ENCODE measurements at regions not wholly inside any gene's neighbourhood (a gene's known extent, or its start where the extent isn't known, plus 50 kb on each side); places are given as distances from the start of the nearest gene placed in this dataset.

DNA sequence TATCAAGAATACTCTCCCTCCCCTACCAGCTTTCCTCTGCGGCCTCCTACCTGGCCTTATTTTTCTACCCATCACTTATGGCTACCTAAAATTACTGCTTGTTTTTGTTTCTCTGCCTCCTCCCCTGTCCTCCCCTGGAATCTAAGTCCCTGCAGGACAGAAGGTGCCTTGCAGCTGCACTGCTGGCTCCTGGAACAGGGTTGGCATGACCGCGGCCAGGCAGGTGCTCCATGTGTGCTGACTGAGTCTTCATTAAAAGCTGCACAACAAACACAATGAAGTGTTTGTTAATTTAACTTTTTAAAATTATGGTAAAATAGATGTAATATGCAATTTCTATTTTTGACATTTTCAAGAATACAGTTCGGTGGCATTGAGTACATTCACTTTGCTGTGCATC, 171.9 kb upstream of the FHL2 start:
- DNase-seq (ENCODE audit: low read depth in 2 of 2), result no peak

DNA sequence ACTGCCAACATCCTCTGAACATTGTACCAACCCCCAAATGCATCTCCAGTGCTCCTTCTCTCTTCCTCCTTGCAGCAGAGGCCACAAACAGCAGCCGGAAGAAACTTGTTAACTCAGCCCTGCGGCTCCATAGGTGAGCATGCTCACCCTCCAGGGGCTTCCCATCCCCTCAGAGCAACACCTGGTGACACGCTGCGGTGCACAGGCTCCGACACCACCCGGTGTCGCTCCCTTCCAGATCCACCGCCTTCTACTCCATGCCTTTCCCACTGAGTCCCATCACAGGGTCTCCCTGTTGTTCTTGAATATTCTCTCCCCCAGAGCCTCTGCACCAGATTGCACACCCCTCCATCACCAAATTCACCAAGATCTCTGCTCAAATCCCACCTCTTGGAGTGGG, 171.5 kb upstream of the FHL2 start:
- DNase-seq (ENCODE audit: low read depth in 2 of 2), result no peak

DNA sequence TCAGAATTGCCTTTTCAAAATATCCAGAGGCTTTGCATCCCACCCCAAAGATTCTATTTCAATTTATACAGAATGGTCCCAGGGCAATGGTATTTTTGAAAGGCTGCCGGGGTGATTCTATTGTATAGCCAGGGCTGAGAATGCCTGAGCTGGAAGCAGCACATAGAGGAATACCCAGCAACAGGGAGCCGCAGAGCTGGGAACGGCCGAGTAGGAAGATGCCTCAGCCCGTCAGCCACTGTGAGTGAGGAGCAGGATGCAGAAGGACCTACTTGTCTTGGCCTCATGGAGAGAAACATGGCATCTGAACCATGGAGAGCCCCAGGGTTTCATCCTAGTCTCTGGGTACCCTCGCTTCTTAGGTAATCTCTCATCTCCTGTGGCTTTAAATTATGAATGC, 170.8 kb upstream of the FHL2 start:
- no peak for DNase-seq (ENCODE audit: low read depth in 2 of 2)

GRCh38 chr2:105567996-105568494, 169.2 kb upstream of the FHL2 start:
- DNase-seq (ENCODE audit: low read depth in 2 of 2), result no peak

- DNase-seq (ENCODE audit: low read depth in 2 of 2), result no peak
Measured at GRCh38 chr2:105563000-105563719, 164.3 kb upstream of the FHL2 start.

GRCh38 chr2:105561401-105561800, 162.6 kb upstream of the FHL2 start:
- no peak for DNase-seq (ENCODE audit: low read depth in 2 of 2)

DNA sequence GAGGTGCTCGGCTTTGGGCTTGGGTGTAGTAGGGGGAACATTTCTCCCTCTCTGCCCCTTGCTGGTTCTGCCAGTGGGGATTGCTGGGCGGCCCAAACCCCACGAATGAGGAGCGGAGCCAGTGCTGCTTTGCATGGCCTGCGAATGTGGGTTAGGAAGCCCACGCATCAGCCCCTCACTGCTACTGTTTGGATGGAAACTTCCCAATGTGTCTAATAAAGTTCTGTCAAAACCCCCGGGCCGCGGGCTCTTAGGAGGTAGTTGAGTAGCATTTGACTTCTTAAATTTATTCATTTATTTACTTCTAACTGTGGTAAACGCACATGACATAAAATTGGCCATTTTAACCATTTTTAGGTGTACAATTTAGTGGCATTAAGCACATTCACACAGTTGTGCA, 161.3 kb upstream of the FHL2 start:
- DNase-seq (ENCODE audit: low read depth in 2 of 2), result no peak

- DNase-seq (ENCODE audit: low read depth in 2 of 2), result no peak
Measured at GRCh38 chr2:105557021-105557920, 158.4 kb upstream of the FHL2 start.

DNA sequence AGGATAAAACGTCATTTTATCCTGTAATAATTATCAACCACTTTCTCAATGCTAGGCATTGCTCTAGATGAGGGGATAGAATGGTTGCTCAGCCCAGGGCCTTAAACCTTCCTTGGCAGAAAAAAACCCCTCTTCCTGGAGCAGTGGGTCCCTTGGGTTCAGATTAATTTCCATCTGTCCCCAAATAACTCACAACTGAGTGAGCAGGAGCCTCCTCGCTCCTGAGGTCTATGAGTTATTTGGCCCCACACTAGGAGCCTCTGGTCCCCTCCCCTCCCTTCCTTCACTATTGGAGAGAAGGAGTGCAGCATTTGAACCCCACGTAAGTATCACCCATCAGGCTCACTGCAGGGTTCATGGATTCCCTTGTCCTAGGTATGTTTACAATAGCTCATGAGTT, 157.5 kb upstream of the FHL2 start:
- no peak for DNase-seq (ENCODE audit: low read depth in 2 of 2)

- DNase-seq (ENCODE audit: low read depth in 2 of 2), result no peak
Measured at GRCh38 chr2:105554235-105554634, 155.4 kb upstream of the FHL2 start.

- DNase-seq (ENCODE audit: low read depth in 2 of 2), result no peak
Measured at GRCh38 chr2:105553538-105554196, 154.8 kb upstream of the FHL2 start.

GRCh38 chr2:105546628-105546974, 147.8 kb upstream of the FHL2 start:
- DNase-seq (ENCODE audit: low read depth in 2 of 2), result no peak

DNA sequence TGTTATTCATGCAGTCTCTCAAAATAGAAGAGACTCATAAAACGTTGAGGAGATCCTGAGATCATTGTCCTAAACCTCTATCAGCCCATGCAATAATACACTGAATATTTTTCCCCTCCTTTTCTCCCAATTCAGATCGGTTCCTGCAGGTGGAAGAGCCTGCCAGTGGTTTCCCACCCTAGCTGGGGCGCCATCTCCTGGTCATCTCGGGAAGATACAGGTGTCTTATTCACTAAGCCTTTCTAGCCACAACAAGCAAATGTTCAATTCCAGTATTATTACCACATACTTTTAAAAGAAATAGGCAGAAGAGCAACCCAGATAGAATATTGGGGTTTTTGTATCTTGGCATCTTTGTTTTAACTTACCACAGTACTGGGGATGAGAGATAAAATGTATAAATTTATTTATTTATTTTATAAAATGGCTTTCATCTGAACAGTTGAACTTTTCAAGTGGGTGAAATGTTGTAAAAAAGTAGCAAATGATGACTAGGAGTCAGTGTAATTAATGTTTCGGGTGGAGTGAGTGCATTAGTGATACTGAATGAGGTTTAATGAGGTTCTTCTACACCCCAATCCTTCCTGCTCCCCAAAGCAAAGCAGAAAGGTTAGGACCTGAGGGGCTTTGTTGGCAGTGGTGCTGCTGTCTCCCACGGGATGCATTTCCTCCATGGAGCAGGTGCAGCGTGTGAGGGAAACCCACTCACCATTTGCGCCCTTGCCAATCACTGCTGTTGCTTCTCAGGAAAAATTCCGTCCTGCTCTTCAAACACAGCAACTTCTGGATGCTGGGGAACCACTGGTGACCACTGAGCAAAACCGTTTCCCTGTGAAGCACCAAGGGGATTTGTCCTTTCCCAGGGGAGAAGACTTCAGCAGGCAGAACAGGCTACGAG, 147.1 kb upstream of the FHL2 start:
- peak; percentile 29 to 57 for DNase-seq (ENCODE audit: low read depth in 2 of 2)

GRCh38 chr2:105544591-105545377, 145.9 kb upstream of the FHL2 start:
- no peak for DNase-seq (ENCODE audit: low read depth in 2 of 2)

DNA sequence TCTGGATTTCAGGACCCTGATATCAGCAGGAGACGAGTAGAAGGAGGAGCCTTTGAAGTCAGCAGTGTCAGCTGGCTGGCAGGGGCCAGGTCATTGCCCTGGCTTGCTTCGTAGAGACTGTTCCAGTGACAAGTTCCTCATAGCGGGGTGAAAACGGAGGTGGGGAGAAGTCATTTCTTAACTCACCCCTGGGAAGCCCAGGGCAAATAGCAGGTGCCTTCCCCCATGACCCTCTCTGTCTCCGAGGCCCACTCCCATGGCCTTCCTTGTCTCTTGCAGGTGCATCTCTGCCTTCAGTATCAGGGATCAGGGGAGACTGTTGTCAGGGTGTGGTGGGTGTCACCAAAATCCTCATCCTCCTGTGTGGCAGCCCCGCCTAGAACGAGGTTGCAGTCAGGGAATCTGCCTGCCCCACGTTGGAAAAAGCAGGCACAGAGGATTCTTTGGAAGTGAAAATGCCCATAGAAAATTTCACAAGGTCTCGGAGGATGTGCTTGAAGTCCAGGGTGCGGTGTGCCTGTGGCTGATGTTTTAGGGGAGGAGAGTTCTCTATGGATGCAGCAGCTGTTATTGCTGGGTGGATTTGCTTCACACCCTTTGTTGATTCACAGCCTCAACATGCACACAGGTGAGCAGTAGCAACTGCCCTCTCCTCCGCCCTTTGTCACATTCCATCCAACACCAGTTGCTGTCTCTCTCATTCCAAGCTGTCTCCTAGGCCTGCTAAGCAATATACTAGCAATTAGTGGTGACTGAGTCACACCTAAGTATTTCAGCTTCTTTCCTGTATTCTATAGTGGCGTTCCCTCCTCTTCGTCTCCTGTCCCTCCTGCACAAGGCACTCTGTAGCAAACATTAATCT, 142.6 kb upstream of the FHL2 start:
- DNase-seq (ENCODE audit: low read depth in 2 of 2), result no peak

- DNase-seq (ENCODE audit: low read depth in 2 of 2), result no peak
Measured at GRCh38 chr2:105540642-105541041, 141.8 kb upstream of the FHL2 start.

DNA sequence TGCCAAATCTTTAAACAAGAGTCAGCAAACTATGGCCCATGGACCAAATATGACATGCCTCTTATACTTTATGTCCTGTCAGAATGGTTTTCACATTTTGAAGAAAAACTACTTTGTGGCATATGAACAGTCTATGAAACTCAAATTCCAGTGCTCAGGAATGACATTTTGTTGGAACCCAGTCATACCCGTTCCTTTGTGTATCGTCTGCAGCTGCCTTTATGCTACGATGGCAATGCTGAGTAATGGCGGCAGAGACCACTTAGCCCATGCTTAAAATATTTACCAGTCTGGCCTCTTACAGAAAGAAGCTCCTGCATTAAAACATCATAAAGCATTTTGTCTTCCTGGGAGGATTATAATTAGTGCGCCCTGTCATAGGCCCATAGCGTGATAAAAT, 140.5 kb upstream of the FHL2 start:
- DNase-seq (ENCODE audit: low read depth in 2 of 2), result no peak

DNA sequence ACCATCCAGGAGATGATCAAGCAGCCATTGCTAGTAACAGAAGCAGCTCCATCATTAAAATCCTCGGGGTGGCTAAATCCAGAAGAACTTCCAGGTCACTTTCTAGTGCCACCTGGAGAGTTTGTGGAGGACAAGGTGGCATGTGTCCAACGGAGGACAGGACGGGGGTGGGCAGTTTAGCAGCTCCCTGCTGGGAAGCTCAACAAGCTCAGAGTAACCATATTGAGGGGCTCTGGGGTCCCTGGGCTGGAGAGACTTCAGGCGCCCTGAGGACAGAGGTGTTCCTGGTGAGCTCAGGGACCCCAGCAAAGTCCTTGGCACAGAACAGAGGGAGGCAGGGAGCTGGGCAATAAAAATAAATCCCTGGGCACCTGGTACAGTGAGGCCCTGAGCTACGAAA, 140.0 kb upstream of the FHL2 start:
- no peak for DNase-seq (ENCODE audit: low read depth in 2 of 2)

- DNase-seq (ENCODE audit: low read depth in 2 of 2), result no peak
Measured at GRCh38 chr2:105537920-105538319, 139.1 kb upstream of the FHL2 start.

DNA sequence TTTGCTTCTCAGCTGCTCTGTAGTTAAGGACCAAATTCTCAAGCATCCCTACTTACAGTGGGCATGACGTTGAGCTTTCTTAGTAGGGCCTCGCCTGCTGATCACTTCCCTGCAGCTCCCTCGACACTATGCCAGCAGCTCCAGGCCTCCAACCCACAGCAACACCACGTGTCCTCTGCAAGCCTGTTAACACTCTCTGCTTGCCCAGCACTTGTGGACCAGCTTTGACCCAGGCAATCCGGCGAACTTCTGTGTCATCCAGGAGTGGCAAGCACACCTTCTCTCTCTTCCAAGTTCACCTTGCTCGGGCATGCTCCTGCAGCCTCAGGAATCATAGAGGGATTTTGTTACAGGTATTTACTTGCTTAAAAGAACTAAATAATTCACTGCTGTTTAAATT, 138.6 kb upstream of the FHL2 start:
- no peak for DNase-seq (ENCODE audit: low read depth in 2 of 2)
